ENCODE measurements at regions not wholly inside any gene's neighbourhood (a gene's known extent, or its start where the extent isn't known, plus 50 kb on each side); places are given as distances from the start of the nearest gene placed in this dataset.

GRCh38 chr1:196056966-196057365, 551.3 kb downstream of the KCNT2 start:
- H2AFZ ChIP-seq (ENCODE audit: low read depth, low read length), result no peak overlapping the region
- no peaks in the 10 kb centered on the region for H3K27me3 ChIP-seq (ENCODE audit: control insufficient read depth in 2 of 2, insufficient read depth in 2 of 2, low read length in 2 of 2)
- BruUV-seq (replicated peaks), result no TSS peak
- dilution Hi-C loops (cut with MboI; ENCODE audit: extremely low pct_ligation_motif_present, low sequenced_read_pairs), result no loop called here
- H3K36me3 ChIP-seq (ENCODE audit: control insufficient read depth in 2 of 2, extremely low read depth in 1 of 2, insufficient read depth in 2 of 2, low read length in 2 of 2), result no peaks in the 10 kb centered on the region
- FAIRE-seq (no peak), DNase-seq (ENCODE audit: low read depth, low spot score) (no peak)
- no peaks in the 10 kb centered on the region for H4K20me1 ChIP-seq (replicated peaks; ENCODE audit: control insufficient read depth, extremely low read depth, insufficient read depth, low read length)
- H3K79me2 ChIP-seq (ENCODE audit: control insufficient read depth, insufficient read depth, low read length), result no peaks in the 10 kb centered on the region
- H3K9me1 ChIP-seq (replicated peaks; ENCODE audit: control insufficient read depth, extremely low read depth, insufficient read depth, low read length), result no peaks in the 10 kb centered on the region
- ChIA-PET CTCF (no interaction called here), POLR2A (no interaction called here)
- TF ChIP-seq EZH2 (IDR thresholded peaks at IDR 0.05; ENCODE audit: borderline replicate concordance, low read depth, low read length, severe bottlenecking), result no peak
- no peak for TF ChIP-seq JUN (IDR thresholded peaks at IDR 0.05; ENCODE audit: borderline replicate concordance, insufficient read depth, insufficient read length, low read depth)
- TF ChIP-seq CTCF (IDR thresholded peaks at IDR 0.05; ENCODE audit: extremely low read depth in 1 of 2, insufficient read depth in 1 of 2, low read depth in 1 of 2, low read length in 2 of 2), result no peak
- TF ChIP-seq POLR2AphosphoS5 (IDR thresholded peaks at IDR 0.05; ENCODE audit: insufficient read depth, low read depth, low read length), result no peak
- TF ChIP-seq MAX (IDR thresholded peaks at IDR 0.05; ENCODE audit: insufficient read depth, insufficient read length), result no peak
- no peak for TF ChIP-seq MYC (IDR thresholded peaks at IDR 0.05; ENCODE audit: low read depth, low read length)
- TF ChIP-seq GATA2 (IDR thresholded peaks at IDR 0.05; ENCODE audit: insufficient read depth, insufficient read length, low read depth, low read length), result no peak
- no peak for TF ChIP-seq POLR2A (IDR thresholded peaks at IDR 0.05; ENCODE audit: low read depth, low read length)
- no peak for TF ChIP-seq FOS (IDR thresholded peaks at IDR 0.05; ENCODE audit: borderline replicate concordance, insufficient read depth, low read length)
- no peak overlapping the region for H3K9ac ChIP-seq (replicated peaks; ENCODE audit: extremely low read depth, insufficient read depth, low read length)
- H3K4me1 ChIP-seq (ENCODE audit: control insufficient read depth, extremely low read depth, insufficient read depth, low read length), result no peaks in the 10 kb centered on the region
- H3K4me3 ChIP-seq (replicated peaks in 1 of 3; ENCODE audit: insufficient read depth in 1 of 3, low read depth in 1 of 3, low read length in 3 of 3), result no peak overlapping the region
- intact Hi-C loops (cut with micrococcal nuclease), result no loop called here
- H3K27ac ChIP-seq (ENCODE audit: insufficient read depth, low read depth, low read length), result no peak overlapping the region
- no peak overlapping the region for H3K4me2 ChIP-seq (ENCODE audit: insufficient read depth, low read length)
- H3K9me3 ChIP-seq (replicated peaks; ENCODE audit: control insufficient read depth, insufficient read depth, low read length), result no peaks in the 10 kb centered on the region
